Sigmoid colon (tissue), 3 donors: ENCODE measurements at regions not wholly inside any gene's neighbourhood (a gene's known extent, or its start where the extent isn't known, plus 50 kb on each side); places are given as distances from the start of the nearest gene placed in this dataset.

Experiments used
- POLR2A ChIP-seq, 2 donors: fragments of 450-650 bp; IDR thresholded peaks; one replicate each; pipeline ENCODE4 v1.6.1; 2016; ENCODE audit warnings: antibody characterized with exemption in 2 of 2, mild to moderate bottlenecking in 2 of 2, moderate library complexity in 2 of 2
- TF ChIP-seq, protein P1 (sequence below), 4 experiments: fragments of 450-650 bp in 3 of 4; fragments of 200-600 bp in 1 of 4; IDR thresholded peaks; one replicate each; pipeline ENCODE4 v1.5.1; 2016 to 2019; ENCODE audit warnings: antibody characterized with exemption in 4 of 4, mild to moderate bottlenecking in 3 of 4, moderate library complexity in 2 of 4

DNA sequence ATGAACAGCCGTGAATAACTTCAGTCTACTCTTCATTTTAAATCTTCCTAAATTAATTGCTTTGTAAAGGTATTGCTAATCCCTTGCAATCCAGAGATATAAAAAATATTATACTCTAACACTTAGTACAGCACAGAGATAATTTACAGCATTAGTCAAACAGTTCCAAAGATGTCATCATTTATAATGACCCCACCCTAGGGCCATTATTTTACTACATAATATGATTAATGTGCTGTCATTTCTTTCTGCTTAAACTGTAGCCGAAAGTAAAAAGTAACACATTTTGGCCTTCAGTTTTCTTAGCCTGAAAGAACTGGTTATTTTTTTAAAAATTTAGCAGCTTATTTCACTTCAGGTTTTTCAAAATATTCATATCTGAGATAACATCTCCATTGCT is 256.3 kb upstream of the RFC3 start:
- no peak for TF ChIP-seq POLR2A (IDR thresholded peaks at IDR 0.05)
- TF ChIP-seq, protein P1, sequence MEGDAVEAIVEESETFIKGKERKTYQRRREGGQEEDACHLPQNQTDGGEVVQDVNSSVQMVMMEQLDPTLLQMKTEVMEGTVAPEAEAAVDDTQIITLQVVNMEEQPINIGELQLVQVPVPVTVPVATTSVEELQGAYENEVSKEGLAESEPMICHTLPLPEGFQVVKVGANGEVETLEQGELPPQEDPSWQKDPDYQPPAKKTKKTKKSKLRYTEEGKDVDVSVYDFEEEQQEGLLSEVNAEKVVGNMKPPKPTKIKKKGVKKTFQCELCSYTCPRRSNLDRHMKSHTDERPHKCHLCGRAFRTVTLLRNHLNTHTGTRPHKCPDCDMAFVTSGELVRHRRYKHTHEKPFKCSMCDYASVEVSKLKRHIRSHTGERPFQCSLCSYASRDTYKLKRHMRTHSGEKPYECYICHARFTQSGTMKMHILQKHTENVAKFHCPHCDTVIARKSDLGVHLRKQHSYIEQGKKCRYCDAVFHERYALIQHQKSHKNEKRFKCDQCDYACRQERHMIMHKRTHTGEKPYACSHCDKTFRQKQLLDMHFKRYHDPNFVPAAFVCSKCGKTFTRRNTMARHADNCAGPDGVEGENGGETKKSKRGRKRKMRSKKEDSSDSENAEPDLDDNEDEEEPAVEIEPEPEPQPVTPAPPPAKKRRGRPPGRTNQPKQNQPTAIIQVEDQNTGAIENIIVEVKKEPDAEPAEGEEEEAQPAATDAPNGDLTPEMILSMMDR (IDR thresholded peaks at IDR 0.05), result no peak
